Esophagus muscularis mucosa (tissue), 4 donors: ENCODE measurements at regions not wholly inside any gene's neighbourhood (a gene's known extent, or its start where the extent isn't known, plus 50 kb on each side); places are given as distances from the start of the nearest gene placed in this dataset.

Experiments used
- EP300 ChIP-seq: sonication (generic); formaldehyde crosslinking; IDR thresholded peaks from one replicate; pipeline ENCODE4 v1.6.1; 2017; ENCODE audit warnings: antibody characterized with exemption
- POLR2A ChIP-seq: fragments of 450-650 bp; IDR thresholded peaks from one replicate; pipeline ENCODE4 v1.6.1; 2017; ENCODE audit warnings: antibody characterized with exemption, moderate library complexity, mild to moderate bottlenecking, low read depth
- TF ChIP-seq, protein P1 (sequence below), 3 experiments: fragments of 200-600 bp in 2 of 3; fragments of 450-650 bp in 1 of 3; sonication (generic) in 2 of 3; IDR thresholded peaks; one replicate each; pipeline ENCODE4 v1.5.1; 2017 to 2019; ENCODE audit warnings: antibody characterized with exemption in 3 of 3, mild to moderate bottlenecking in 2 of 3, moderate library complexity in 1 of 3

DNA sequence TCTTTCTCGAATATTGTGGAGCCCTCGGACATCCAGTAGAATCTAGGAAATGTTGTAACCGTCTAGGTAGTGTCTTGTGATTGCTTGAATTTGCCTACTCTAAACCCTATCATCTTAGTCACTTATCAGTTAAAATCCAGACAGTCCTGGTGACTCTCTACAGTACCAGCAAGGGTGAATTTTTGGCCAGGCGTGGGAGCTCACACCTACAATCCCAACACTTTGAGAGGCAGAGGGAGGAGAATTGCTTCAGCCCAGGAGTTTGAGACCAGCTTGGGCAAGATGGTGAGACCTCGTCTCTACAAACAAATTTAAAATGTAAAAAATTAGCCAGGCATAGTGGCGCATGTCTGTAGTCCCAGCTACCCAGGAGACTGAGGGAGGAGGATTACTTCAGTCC is 230.9 kb downstream of the CHRM3 start:
- TF ChIP-seq, protein P1, sequence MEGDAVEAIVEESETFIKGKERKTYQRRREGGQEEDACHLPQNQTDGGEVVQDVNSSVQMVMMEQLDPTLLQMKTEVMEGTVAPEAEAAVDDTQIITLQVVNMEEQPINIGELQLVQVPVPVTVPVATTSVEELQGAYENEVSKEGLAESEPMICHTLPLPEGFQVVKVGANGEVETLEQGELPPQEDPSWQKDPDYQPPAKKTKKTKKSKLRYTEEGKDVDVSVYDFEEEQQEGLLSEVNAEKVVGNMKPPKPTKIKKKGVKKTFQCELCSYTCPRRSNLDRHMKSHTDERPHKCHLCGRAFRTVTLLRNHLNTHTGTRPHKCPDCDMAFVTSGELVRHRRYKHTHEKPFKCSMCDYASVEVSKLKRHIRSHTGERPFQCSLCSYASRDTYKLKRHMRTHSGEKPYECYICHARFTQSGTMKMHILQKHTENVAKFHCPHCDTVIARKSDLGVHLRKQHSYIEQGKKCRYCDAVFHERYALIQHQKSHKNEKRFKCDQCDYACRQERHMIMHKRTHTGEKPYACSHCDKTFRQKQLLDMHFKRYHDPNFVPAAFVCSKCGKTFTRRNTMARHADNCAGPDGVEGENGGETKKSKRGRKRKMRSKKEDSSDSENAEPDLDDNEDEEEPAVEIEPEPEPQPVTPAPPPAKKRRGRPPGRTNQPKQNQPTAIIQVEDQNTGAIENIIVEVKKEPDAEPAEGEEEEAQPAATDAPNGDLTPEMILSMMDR (IDR thresholded peaks at IDR 0.05), result no peak
- TF ChIP-seq EP300, result no peak
- TF ChIP-seq POLR2A, result no peak
